H1 (cell line): ENCODE measurements at regions not wholly inside any gene's neighbourhood (a gene's known extent, or its start where the extent isn't known, plus 50 kb on each side); places are given as distances from the start of the nearest gene placed in this dataset.

ENCODE experiments used
- CTCF ChIA-PET: fragments of 300-600 bp; sonication (Branson Sonifier 250); formaldehyde crosslinking; loops from one replicate; lab custom pipeline; 2021; ENCODE audit not compliant: partially characterized antibody; lab: Charles Lee
- POLR2A ChIA-PET: fragments of 300-600 bp; sonication (Branson Sonifier 250); formaldehyde crosslinking; loops from one replicate; lab custom pipeline; 2021; ENCODE audit warnings: inconsistent platforms; ENCODE audit not compliant: partially characterized antibody; lab: Charles Lee
- DNase-seq, 2 experiments: peaks; one replicate each; pipeline versions ENCODE4 v3.0.0 to v3.0.0-alpha.2; 2010 to 2022; ENCODE audit warnings: low spot score in 2 of 2, low read depth in 1 of 2, mixed read lengths in 1 of 2
- FAIRE-seq: peaks from 2 replicates; lab custom pipeline; 2011; peaks lifted over from hg19 to GRCh38; lab: Jason Lieb, UNC
- H2AFZ ChIP-seq: 2 replicates; pipeline ENCODE4 v1.8.1; 2012; ENCODE audit warnings: low read length, inconsistent platforms
- H2AK5ac ChIP-seq: 2 replicates; pipeline ENCODE4 v1.6.1; 2013; ENCODE audit warnings: low read depth, low read length
- H2BK120ac ChIP-seq: replicated peaks from 2 replicates; pipeline ENCODE3; 2013; ENCODE audit warnings: low read depth, low read length, inconsistent platforms
- H2BK12ac ChIP-seq: 2 replicates; pipeline ENCODE4 v1.6.1; 2013; ENCODE audit warnings: low read depth, low read length
- H2BK15ac ChIP-seq: 2 replicates; pipeline ENCODE4 v1.6.1; 2013; ENCODE audit warnings: low read length
- H2BK20ac ChIP-seq: 2 replicates; pipeline ENCODE4 v1.6.1; 2013; ENCODE audit warnings: low read length
- H2BK5ac ChIP-seq: 2 replicates; pipeline ENCODE4 v1.6.1; 2013; ENCODE audit warnings: low read depth, low read length
- H3K14ac ChIP-seq: 2 replicates; pipeline ENCODE4 v1.6.1; 2013; ENCODE audit warnings: inconsistent platforms; ENCODE audit not compliant: insufficient read length
- H3K18ac ChIP-seq: 2 replicates; pipeline ENCODE4 v1.6.1; 2013; ENCODE audit warnings: low read length; ENCODE audit errors: extremely low read depth
- H3K23ac ChIP-seq: 2 replicates; pipeline ENCODE4 v1.6.1; 2013; ENCODE audit warnings: inconsistent platforms; ENCODE audit not compliant: insufficient read length
- H3K23me2 ChIP-seq: 2 replicates; pipeline ENCODE4 v1.6.1; 2013; ENCODE audit warnings: low read depth, low read length
- H3K27ac ChIP-seq: 2 replicates; pipeline ENCODE4 v1.6.1; 2011; ENCODE audit warnings: low read depth, low read length, inconsistent platforms
- H3K27me3 ChIP-seq, 4 experiments: replicated peaks in 1 of 4; 1 replicate in 1 of 4; 2 replicates in 3 of 4; pipeline versions ENCODE4 v1.6.1 to v1.8.1; 2011 to 2013; ENCODE audit warnings: low read length in 3 of 4, mild to moderate bottlenecking in 3 of 4, inconsistent platforms in 2 of 4, mixed read lengths in 2 of 4, moderate library complexity in 1 of 4; ENCODE audit not compliant: control insufficient read depth in 3 of 4, insufficient read depth in 3 of 4; ENCODE audit errors: extremely low read depth in 1 of 4
- H3K36me3 ChIP-seq, 4 experiments: 2 replicates each; pipeline versions ENCODE4 v1.6.1 to v1.8.1; 2011 to 2013; ENCODE audit warnings: mild to moderate bottlenecking in 4 of 4, low read length in 3 of 4, moderate library complexity in 2 of 4, control low read depth in 1 of 4, inconsistent platforms in 1 of 4; ENCODE audit not compliant: insufficient read depth in 4 of 4, control insufficient read depth in 2 of 4
- H3K4ac ChIP-seq: replicated peaks from 2 replicates; pipeline ENCODE3; 2013; ENCODE audit warnings: low read length, low read depth, mixed read lengths, inconsistent platforms; ENCODE audit not compliant: insufficient read length
- H3K4me1 ChIP-seq, 4 experiments: replicated peaks in 1 of 4; 1 replicate in 1 of 4; 2 replicates in 3 of 4; pipeline versions ENCODE4 v1.6.1 to v1.8.1; 2011 to 2013; ENCODE audit warnings: low read length in 3 of 4, inconsistent platforms in 2 of 4, mixed read lengths in 1 of 4; ENCODE audit not compliant: insufficient read depth in 4 of 4, control insufficient read depth in 3 of 4
- H3K4me2 ChIP-seq, 2 experiments: 2 replicates each; pipeline versions ENCODE4 v1.6.1 to v1.8.1; 2011 to 2013; ENCODE audit warnings: low read depth in 2 of 2, low read length in 2 of 2, control low read depth in 1 of 2, inconsistent platforms in 1 of 2, mild to moderate bottlenecking in 1 of 2; ENCODE audit not compliant: insufficient read depth in 1 of 2
- H3K4me3 ChIP-seq, 4 experiments: fragments of 200-600, 300-600 bp in 1 of 4; sonication (generic), shearing (Covaris generic), sonication (Bioruptor Twin) in 1 of 4; 2 replicates each; pipeline versions ENCODE4 v1.5.1 to v1.8.1; 2011 to 2016; ENCODE audit warnings: low read length in 4 of 4, low read depth in 3 of 4, control low read depth in 2 of 4, inconsistent platforms in 2 of 4, mild to moderate bottlenecking in 2 of 4, mixed read lengths in 1 of 4, moderate library complexity in 1 of 4; ENCODE audit not compliant: insufficient read depth in 2 of 4; ENCODE audit errors: extremely low read depth in 1 of 4
- H3K56ac ChIP-seq: replicated peaks from 2 replicates; pipeline ENCODE3; 2013; ENCODE audit warnings: low read depth, mild to moderate bottlenecking, mixed read lengths, low read length, inconsistent platforms; ENCODE audit not compliant: insufficient read length
- H3K79me1 ChIP-seq: 2 replicates; pipeline ENCODE4 v1.6.1; 2013; ENCODE audit warnings: low read depth, low read length, control low read depth
- H3K79me2 ChIP-seq, 2 experiments: 2 replicates each; pipeline versions ENCODE4 v1.6.1 to v1.8.1; 2012 to 2013; ENCODE audit warnings: low read length in 2 of 2, mild to moderate bottlenecking in 2 of 2, inconsistent platforms in 1 of 2; ENCODE audit not compliant: insufficient read depth in 2 of 2, control insufficient read depth in 1 of 2
- H3K9ac ChIP-seq, 4 experiments: replicated peaks in 1 of 4; 1 replicate in 1 of 4; 2 replicates in 3 of 4; pipeline versions ENCODE4 v1.6.1 to v1.8.1; 2011 to 2013; ENCODE audit warnings: low read depth in 3 of 4, low read length in 3 of 4, control low read depth in 2 of 4, mild to moderate bottlenecking in 2 of 4, moderate library complexity in 2 of 4, inconsistent platforms in 1 of 4; ENCODE audit errors: extremely low read depth in 1 of 4
- H3K9me3 ChIP-seq, 2 experiments: 2 replicates each; pipeline versions ENCODE4 v1.6.1 to v1.8.1; 2012 to 2013; ENCODE audit warnings: mild to moderate bottlenecking in 2 of 2, moderate library complexity in 2 of 2, control low read depth in 1 of 2, inconsistent platforms in 1 of 2, low read depth in 1 of 2, low read length in 1 of 2, mixed read lengths in 1 of 2; ENCODE audit not compliant: insufficient read depth in 2 of 2
- H4K20me1 ChIP-seq, 2 experiments: replicated peaks in 1 of 2; 2 replicates each; pipeline versions ENCODE3 to v1.8.1; 2011 to 2013; ENCODE audit warnings: inconsistent platforms in 2 of 2, low read length in 2 of 2, mild to moderate bottlenecking in 1 of 2; ENCODE audit not compliant: insufficient read depth in 2 of 2, control insufficient read depth in 1 of 2
- H4K5ac ChIP-seq: 2 replicates; pipeline ENCODE4 v1.6.1; 2013; ENCODE audit warnings: low read length, low read depth, mixed read lengths, inconsistent platforms; ENCODE audit not compliant: insufficient read length
- H4K8ac ChIP-seq: 2 replicates; pipeline ENCODE4 v1.8.0; 2013; ENCODE audit warnings: mild to moderate bottlenecking, moderate library complexity, low read length, inconsistent platforms; ENCODE audit not compliant: insufficient read depth; ENCODE audit errors: extremely low read depth
- H4K91ac ChIP-seq: replicated peaks from 2 replicates; pipeline ENCODE3; 2013; ENCODE audit warnings: low read length, mixed read lengths, inconsistent platforms; ENCODE audit not compliant: insufficient read length
- HDAC2 ChIP-seq, 2 experiments: fragments of 300-600 bp in 1 of 2; sonication (generic) in 1 of 2; IDR thresholded peaks; 2 replicates each; pipeline ENCODE4 v1.6.1; 2011 to 2012; ENCODE audit warnings: low read depth in 2 of 2, low read length in 2 of 2, mild to moderate bottlenecking in 2 of 2, moderate library complexity in 2 of 2, borderline replicate concordance in 1 of 2, inconsistent platforms in 1 of 2
- NANOG ChIP-seq: IDR thresholded peaks from 2 replicates; pipeline ENCODE4 v1.6.1; 2011; ENCODE audit warnings: low read length, low read depth, mild to moderate bottlenecking, inconsistent platforms; ENCODE audit not compliant: insufficient read depth, poor library complexity, severe bottlenecking
- POLR2AphosphoS5 ChIP-seq: IDR thresholded peaks from 2 replicates; pipeline ENCODE4 v1.6.1; 2011; ENCODE audit warnings: low read depth, low read length
- SRF ChIP-seq: IDR thresholded peaks from 2 replicates; pipeline ENCODE4 v1.6.1; 2011; ENCODE audit warnings: mild to moderate bottlenecking, low read depth, low read length, moderate library complexity
- TAF7 ChIP-seq: optimal IDR thresholded peaks from 2 replicates; pipeline ENCODE3; 2011; ENCODE audit warnings: low read depth, mild to moderate bottlenecking, inconsistent platforms, low read length, moderate library complexity, borderline replicate concordance
- TBP ChIP-seq: IDR thresholded peaks from 2 replicates; pipeline ENCODE4 v1.6.1; 2011; ENCODE audit warnings: low read depth, low read length, improper control_type of control experiment
- WGBS, 2 experiments: shearing (Covaris generic) in 1 of 2; methylation state at CpG; one replicate each; pipeline versions ENCODE4 v1.1.6 to v1.1.7; 2013 to 2015; ENCODE audit warnings: low lambda C conversion rate in 2 of 2, mixed read lengths in 2 of 2, inconsistent platforms in 1 of 2, low coverage in 1 of 2, missing lambda C conversion rate in 1 of 2; ENCODE audit not compliant: insufficient replicate concordance in 2 of 2, insufficient coverage in 1 of 2, insufficient read length in 1 of 2; ENCODE audit errors: extremely low coverage in 1 of 2, missing lambda C conversion rate in 1 of 2; 5-methylcytosine and 5-hydroxymethylcytosine counted together
- TF ChIP-seq, protein P1 (sequence below): IDR thresholded peaks from 2 replicates; pipeline ENCODE4 v1.6.1; 2011; ENCODE audit warnings: low read length, improper control_type of control experiment
- TF ChIP-seq, protein P2 (sequence below), 3 experiments: IDR thresholded peaks; 1 replicate in 2 of 3; 2 replicates in 1 of 3; pipeline versions ENCODE4 v1.5.1 to v1.6.1; 2011; ENCODE audit warnings: low read length in 3 of 3, mild to moderate bottlenecking in 3 of 3, inconsistent platforms in 2 of 3, low read depth in 1 of 3, moderate library complexity in 1 of 3; ENCODE audit not compliant: insufficient read depth in 1 of 3; ENCODE audit errors: control extremely low read depth in 1 of 3

DNA sequence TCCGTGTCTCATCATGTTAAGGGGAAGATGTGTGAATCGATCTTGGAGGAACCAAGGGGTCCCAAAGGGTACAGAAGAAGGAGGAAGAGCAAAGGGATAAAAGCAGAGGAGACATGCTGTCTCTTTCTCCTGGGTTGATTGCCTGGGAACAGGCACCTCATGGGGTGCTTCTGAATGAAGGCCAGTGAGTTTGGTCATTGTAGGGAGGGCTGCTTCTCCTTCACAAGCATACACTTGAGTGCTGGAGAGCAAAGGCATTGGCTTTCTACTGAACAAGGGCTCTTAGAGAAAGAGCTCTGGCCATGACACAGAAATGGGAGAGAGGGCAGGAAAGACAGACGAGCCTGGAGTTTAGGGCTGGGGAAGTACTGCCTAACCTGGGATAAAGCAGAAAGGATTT lies 146.7 kb upstream of the NPY start:
- Histone ChIP-seq H3K23me2 (no peaks in the 10 kb centered on the region), H3K4me2 (no peak overlapping the region), H3K4me1 (no peaks in the 10 kb centered on the region), H4K5ac (no peak overlapping the region), H2AK5ac (no peak overlapping the region), H3K27me3 (no peaks in the 10 kb centered on the region), H3K79me2 (no peaks in the 10 kb centered on the region), H3K36me3 (no peaks in the 10 kb centered on the region), H2BK120ac (no peak overlapping the region), H3K18ac (no peak overlapping the region), H3K79me1 (no peaks in the 10 kb centered on the region), H3K9ac (no peak overlapping the region), H3K23ac (no peak overlapping the region), H3K4me3 (no peak overlapping the region), H2BK5ac (no peak overlapping the region), H2BK12ac (no peak overlapping the region), H3K27ac (no peak overlapping the region), H3K56ac (no peak overlapping the region), H2BK15ac (no peak overlapping the region), H2BK20ac (no peak overlapping the region), H3K14ac (no peak overlapping the region), H3K9me3 (no peaks in the 10 kb centered on the region), H3K4ac (no peak overlapping the region), H4K91ac (no peak overlapping the region), H4K8ac (no peak overlapping the region), H2AFZ (no peak overlapping the region), H4K20me1 (no peaks in the 10 kb centered on the region)
- no peak for TF ChIP-seq NANOG
- TF ChIP-seq, protein P1, sequence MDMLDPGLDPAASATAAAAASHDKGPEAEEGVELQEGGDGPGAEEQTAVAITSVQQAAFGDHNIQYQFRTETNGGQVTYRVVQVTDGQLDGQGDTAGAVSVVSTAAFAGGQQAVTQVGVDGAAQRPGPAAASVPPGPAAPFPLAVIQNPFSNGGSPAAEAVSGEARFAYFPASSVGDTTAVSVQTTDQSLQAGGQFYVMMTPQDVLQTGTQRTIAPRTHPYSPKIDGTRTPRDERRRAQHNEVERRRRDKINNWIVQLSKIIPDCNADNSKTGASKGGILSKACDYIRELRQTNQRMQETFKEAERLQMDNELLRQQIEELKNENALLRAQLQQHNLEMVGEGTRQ, result no peak
- TF ChIP-seq HDAC2 (IDR thresholded peaks at IDR 0.05; ENCODE audit: borderline replicate concordance in 1 of 2, low read depth in 2 of 2, low read length in 2 of 2), result no peak
- no peak for TF ChIP-seq SRF
- no peak for TF ChIP-seq POLR2AphosphoS5
- TF ChIP-seq, protein P2, sequence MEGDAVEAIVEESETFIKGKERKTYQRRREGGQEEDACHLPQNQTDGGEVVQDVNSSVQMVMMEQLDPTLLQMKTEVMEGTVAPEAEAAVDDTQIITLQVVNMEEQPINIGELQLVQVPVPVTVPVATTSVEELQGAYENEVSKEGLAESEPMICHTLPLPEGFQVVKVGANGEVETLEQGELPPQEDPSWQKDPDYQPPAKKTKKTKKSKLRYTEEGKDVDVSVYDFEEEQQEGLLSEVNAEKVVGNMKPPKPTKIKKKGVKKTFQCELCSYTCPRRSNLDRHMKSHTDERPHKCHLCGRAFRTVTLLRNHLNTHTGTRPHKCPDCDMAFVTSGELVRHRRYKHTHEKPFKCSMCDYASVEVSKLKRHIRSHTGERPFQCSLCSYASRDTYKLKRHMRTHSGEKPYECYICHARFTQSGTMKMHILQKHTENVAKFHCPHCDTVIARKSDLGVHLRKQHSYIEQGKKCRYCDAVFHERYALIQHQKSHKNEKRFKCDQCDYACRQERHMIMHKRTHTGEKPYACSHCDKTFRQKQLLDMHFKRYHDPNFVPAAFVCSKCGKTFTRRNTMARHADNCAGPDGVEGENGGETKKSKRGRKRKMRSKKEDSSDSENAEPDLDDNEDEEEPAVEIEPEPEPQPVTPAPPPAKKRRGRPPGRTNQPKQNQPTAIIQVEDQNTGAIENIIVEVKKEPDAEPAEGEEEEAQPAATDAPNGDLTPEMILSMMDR (IDR thresholded peaks at IDR 0.05; ENCODE audit: control extremely low read depth in 1 of 3, insufficient read depth in 1 of 3, low read depth in 1 of 3, low read length in 3 of 3), result no peak
- TF ChIP-seq TAF7, result no peak
- TF ChIP-seq TBP, result no peak
- CTCF ChIA-PET, result interaction anchor here (1.2 kb wide), 1 partner anchor 181 kb away, joined by 3 read pairs; no protein-coding TSS in a partner anchor
- POLR2A ChIA-PET, result no interaction called here
- WGBS, 2 experiments, result 98% methylated on average over 3 of the region's 3 CpGs; no CpG with 5 or more reads in 1 of the 2 experiments
- no peak for FAIRE-seq
- DNase-seq, result no peak
